HCT116 (cell line): ENCODE measurements at regions not wholly inside any gene's neighbourhood (a gene's known extent, or its start where the extent isn't known, plus 50 kb on each side); places are given as distances from the start of the nearest gene placed in this dataset.

ENCODE experiments used
- ATF3 ChIP-seq: IDR thresholded peaks from 2 replicates; pipeline ENCODE4 v1.6.1; 2012
- CBX3 ChIP-seq: IDR thresholded peaks from 2 replicates; pipeline ENCODE4 v1.6.1; 2012; ENCODE audit warnings: low read depth
- EZH2 ChIP-seq: fragments of 200-600 bp; sonication (generic); IDR thresholded peaks from 2 replicates; pipeline ENCODE4 v1.6.1; 2017; ENCODE audit warnings: antibody characterized with exemption, mixed run types
- JUND ChIP-seq: IDR thresholded peaks from 2 replicates; pipeline ENCODE4 v1.6.1; 2012
- POLR2A ChIP-seq: IDR thresholded peaks from 2 replicates; pipeline ENCODE4 v1.7.0; 2011; ENCODE audit warnings: borderline replicate concordance; ENCODE audit not compliant: insufficient read depth, insufficient read length; ENCODE audit errors: extremely low read depth
- POLR2AphosphoS5 ChIP-seq: IDR thresholded peaks from 2 replicates; pipeline ENCODE4 v1.6.1; 2011; ENCODE audit warnings: mild to moderate bottlenecking, low read depth, low read length, moderate library complexity
- RAD21 ChIP-seq: IDR thresholded peaks from 2 replicates; pipeline ENCODE4 v1.6.1; 2012; ENCODE audit warnings: low read depth, mild to moderate bottlenecking
- SRF ChIP-seq: IDR thresholded peaks from 2 replicates; pipeline ENCODE4 v1.6.1; 2012; ENCODE audit warnings: low read depth
- YY1 ChIP-seq: IDR thresholded peaks from 2 replicates; pipeline ENCODE4 v1.6.1; 2011; ENCODE audit warnings: low read length, low read depth, moderate library complexity, mild to moderate bottlenecking; ENCODE audit not compliant: insufficient replicate concordance; ENCODE audit errors: extremely low read depth
- ZNF274 ChIP-seq: fragments of 200-500 bp; sonication (Bioruptor generic); IDR thresholded peaks from 2 replicates; pipeline ENCODE4 v1.6.1; 2014; ENCODE audit warnings: mild to moderate bottlenecking, low read depth, low read length, inconsistent platforms
- TF ChIP-seq, protein P1 (sequence below), 3 experiments: fragments of 200-600 bp in 1 of 3; sonication (generic) in 1 of 3; IDR thresholded peaks in 2 of 3; conservative IDR thresholded peaks in 1 of 3; 2 replicates each; pipeline ENCODE4 v1.5.1; 2012 to 2017; ENCODE audit warnings: low read depth in 2 of 3, low read length in 2 of 3, antibody characterized with exemption in 1 of 3, borderline replicate concordance in 1 of 3, control low read depth in 1 of 3, mild to moderate bottlenecking in 1 of 3, mixed read lengths in 1 of 3, mixed run types in 1 of 3, moderate library complexity in 1 of 3; ENCODE audit not compliant: insufficient read depth in 1 of 3
- TF ChIP-seq, protein P2 (sequence below): IDR thresholded peaks from 2 replicates; pipeline ENCODE4 v1.6.1; 2012; ENCODE audit warnings: low read depth
- TF ChIP-seq, protein P3 (sequence below): IDR thresholded peaks from 2 replicates; pipeline ENCODE4 v1.6.1; 2011; ENCODE audit warnings: mild to moderate bottlenecking, low read length, moderate library complexity; ENCODE audit not compliant: insufficient replicate concordance; ENCODE audit errors: extremely low read depth

- TF ChIP-seq, protein P1, sequence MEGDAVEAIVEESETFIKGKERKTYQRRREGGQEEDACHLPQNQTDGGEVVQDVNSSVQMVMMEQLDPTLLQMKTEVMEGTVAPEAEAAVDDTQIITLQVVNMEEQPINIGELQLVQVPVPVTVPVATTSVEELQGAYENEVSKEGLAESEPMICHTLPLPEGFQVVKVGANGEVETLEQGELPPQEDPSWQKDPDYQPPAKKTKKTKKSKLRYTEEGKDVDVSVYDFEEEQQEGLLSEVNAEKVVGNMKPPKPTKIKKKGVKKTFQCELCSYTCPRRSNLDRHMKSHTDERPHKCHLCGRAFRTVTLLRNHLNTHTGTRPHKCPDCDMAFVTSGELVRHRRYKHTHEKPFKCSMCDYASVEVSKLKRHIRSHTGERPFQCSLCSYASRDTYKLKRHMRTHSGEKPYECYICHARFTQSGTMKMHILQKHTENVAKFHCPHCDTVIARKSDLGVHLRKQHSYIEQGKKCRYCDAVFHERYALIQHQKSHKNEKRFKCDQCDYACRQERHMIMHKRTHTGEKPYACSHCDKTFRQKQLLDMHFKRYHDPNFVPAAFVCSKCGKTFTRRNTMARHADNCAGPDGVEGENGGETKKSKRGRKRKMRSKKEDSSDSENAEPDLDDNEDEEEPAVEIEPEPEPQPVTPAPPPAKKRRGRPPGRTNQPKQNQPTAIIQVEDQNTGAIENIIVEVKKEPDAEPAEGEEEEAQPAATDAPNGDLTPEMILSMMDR (IDR thresholded peaks at IDR 0.05 in 2 of 3, conservative IDR thresholded peaks at IDR 0.05 in 1 of 3; ENCODE audit: borderline replicate concordance in 1 of 3, insufficient read depth in 1 of 3, low read depth in 2 of 3, low read length in 2 of 3): 0 out of 6 replicates have a peak, but pooled peaks of 2 of the 3 experiments have one; percentile 16 to 18
- TF ChIP-seq JUND: no peak
- TF ChIP-seq ZNF274: no peak
- no peak for TF ChIP-seq POLR2AphosphoS5
- TF ChIP-seq CBX3: no peak
- TF ChIP-seq SRF: no peak
- no peak for TF ChIP-seq RAD21
- TF ChIP-seq POLR2A: no peak
- TF ChIP-seq, protein P2, sequence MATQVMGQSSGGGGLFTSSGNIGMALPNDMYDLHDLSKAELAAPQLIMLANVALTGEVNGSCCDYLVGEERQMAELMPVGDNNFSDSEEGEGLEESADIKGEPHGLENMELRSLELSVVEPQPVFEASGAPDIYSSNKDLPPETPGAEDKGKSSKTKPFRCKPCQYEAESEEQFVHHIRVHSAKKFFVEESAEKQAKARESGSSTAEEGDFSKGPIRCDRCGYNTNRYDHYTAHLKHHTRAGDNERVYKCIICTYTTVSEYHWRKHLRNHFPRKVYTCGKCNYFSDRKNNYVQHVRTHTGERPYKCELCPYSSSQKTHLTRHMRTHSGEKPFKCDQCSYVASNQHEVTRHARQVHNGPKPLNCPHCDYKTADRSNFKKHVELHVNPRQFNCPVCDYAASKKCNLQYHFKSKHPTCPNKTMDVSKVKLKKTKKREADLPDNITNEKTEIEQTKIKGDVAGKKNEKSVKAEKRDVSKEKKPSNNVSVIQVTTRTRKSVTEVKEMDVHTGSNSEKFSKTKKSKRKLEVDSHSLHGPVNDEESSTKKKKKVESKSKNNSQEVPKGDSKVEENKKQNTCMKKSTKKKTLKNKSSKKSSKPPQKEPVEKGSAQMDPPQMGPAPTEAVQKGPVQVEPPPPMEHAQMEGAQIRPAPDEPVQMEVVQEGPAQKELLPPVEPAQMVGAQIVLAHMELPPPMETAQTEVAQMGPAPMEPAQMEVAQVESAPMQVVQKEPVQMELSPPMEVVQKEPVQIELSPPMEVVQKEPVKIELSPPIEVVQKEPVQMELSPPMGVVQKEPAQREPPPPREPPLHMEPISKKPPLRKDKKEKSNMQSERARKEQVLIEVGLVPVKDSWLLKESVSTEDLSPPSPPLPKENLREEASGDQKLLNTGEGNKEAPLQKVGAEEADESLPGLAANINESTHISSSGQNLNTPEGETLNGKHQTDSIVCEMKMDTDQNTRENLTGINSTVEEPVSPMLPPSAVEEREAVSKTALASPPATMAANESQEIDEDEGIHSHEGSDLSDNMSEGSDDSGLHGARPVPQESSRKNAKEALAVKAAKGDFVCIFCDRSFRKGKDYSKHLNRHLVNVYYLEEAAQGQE: no peak
- TF ChIP-seq EZH2: no peak
- no peak for TF ChIP-seq YY1
- no peak for TF ChIP-seq ATF3
- TF ChIP-seq, protein P3, sequence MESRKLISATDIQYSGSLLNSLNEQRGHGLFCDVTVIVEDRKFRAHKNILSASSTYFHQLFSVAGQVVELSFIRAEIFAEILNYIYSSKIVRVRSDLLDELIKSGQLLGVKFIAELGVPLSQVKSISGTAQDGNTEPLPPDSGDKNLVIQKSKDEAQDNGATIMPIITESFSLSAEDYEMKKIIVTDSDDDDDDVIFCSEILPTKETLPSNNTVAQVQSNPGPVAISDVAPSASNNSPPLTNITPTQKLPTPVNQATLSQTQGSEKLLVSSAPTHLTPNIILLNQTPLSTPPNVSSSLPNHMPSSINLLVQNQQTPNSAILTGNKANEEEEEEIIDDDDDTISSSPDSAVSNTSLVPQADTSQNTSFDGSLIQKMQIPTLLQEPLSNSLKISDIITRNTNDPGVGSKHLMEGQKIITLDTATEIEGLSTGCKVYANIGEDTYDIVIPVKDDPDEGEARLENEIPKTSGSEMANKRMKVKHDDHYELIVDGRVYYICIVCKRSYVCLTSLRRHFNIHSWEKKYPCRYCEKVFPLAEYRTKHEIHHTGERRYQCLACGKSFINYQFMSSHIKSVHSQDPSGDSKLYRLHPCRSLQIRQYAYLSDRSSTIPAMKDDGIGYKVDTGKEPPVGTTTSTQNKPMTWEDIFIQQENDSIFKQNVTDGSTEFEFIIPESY: no peak
Observed at GRCh38 chr13:81012031-81012430, 671.1 kb upstream of the SPRY2 start.
